H9 (cell line): ENCODE measurements at regions not wholly inside any gene's neighbourhood (a gene's known extent, or its start where the extent isn't known, plus 50 kb on each side); places are given as distances from the start of the nearest gene placed in this dataset.
A peak's percentile ranks its signal among the peaks of the same experiment; 100 is the strongest.

Source experiments
- DNase-seq: peaks from one replicate; pipeline ENCODE4 v3.0.0-alpha.2; 2017
- H2AFZ ChIP-seq: one replicate; pipeline ENCODE4 v1.6.1; 2013; ENCODE audit warnings: mild to moderate bottlenecking, low read length, control low read depth, moderate library complexity
- H2AK5ac ChIP-seq: 2 replicates; pipeline ENCODE4 v1.6.1; 2013; ENCODE audit warnings: low read length, control low read depth, mixed read lengths; ENCODE audit not compliant: insufficient read length
- H2BK120ac ChIP-seq: one replicate; pipeline ENCODE4 v1.6.1; 2013; ENCODE audit warnings: low read depth, mild to moderate bottlenecking, low read length, control low read depth, inconsistent platforms; ENCODE audit not compliant: poor library complexity, severe bottlenecking
- H2BK12ac ChIP-seq: 2 replicates; pipeline ENCODE4 v1.6.1; 2013; ENCODE audit warnings: low read length, control low read depth, mixed read lengths, low read depth; ENCODE audit not compliant: insufficient read length
- H2BK15ac ChIP-seq: 2 replicates; pipeline ENCODE4 v1.6.1; 2013; ENCODE audit warnings: low read depth, low read length, control low read depth
- H2BK20ac ChIP-seq: one replicate; pipeline ENCODE4 v1.6.1; 2013; ENCODE audit warnings: low read depth, mild to moderate bottlenecking, low read length, control low read depth, inconsistent platforms; ENCODE audit not compliant: poor library complexity, severe bottlenecking
- H2BK5ac ChIP-seq: 2 replicates; pipeline ENCODE4 v1.6.1; 2013; ENCODE audit warnings: low read length, control low read depth, mixed read lengths; ENCODE audit not compliant: insufficient read length
- H3K14ac ChIP-seq: 2 replicates; pipeline ENCODE4 v1.6.1; 2013; ENCODE audit warnings: low read length, control low read depth; ENCODE audit not compliant: insufficient read depth
- H3K18ac ChIP-seq: 2 replicates; pipeline ENCODE4 v1.6.1; 2013; ENCODE audit warnings: low read depth, mild to moderate bottlenecking, mixed read lengths, low read length, control low read depth; ENCODE audit not compliant: insufficient read length
- H3K23ac ChIP-seq: 2 replicates; pipeline ENCODE4 v1.6.1; 2013; ENCODE audit warnings: low read length, control low read depth, mixed read lengths, low read depth; ENCODE audit not compliant: insufficient read length
- H3K23me2 ChIP-seq: 2 replicates; pipeline ENCODE4 v1.6.1; 2013; ENCODE audit warnings: low read depth, mild to moderate bottlenecking, mixed read lengths, low read length, control low read depth; ENCODE audit not compliant: insufficient read length, poor library complexity, severe bottlenecking
- H3K27ac ChIP-seq: 2 replicates; pipeline ENCODE4 v1.5.1; 2013; ENCODE audit warnings: low read length, control low read depth, mixed read lengths, low read depth; ENCODE audit not compliant: insufficient read length
- H3K27me3 ChIP-seq: 2 replicates; pipeline ENCODE4 v1.6.1; 2013; ENCODE audit warnings: low read length, control low read depth, inconsistent platforms; ENCODE audit not compliant: insufficient read depth
- H3K4ac ChIP-seq: 2 replicates; pipeline ENCODE4 v1.6.1; 2013; ENCODE audit warnings: low read depth, mild to moderate bottlenecking, control low read depth, inconsistent platforms, low read length, moderate library complexity
- H3K4me1 ChIP-seq: 2 replicates; pipeline ENCODE4 v1.6.1; 2013; ENCODE audit warnings: low read length, control low read depth, inconsistent platforms; ENCODE audit not compliant: insufficient read depth
- H3K4me2 ChIP-seq: 2 replicates; pipeline ENCODE4 v1.6.1; 2013; ENCODE audit warnings: low read length, control low read depth, mixed read lengths; ENCODE audit not compliant: insufficient read length, insufficient read depth
- H3K56ac ChIP-seq: 2 replicates; pipeline ENCODE4 v1.6.1; 2013; ENCODE audit warnings: low read depth, mild to moderate bottlenecking, mixed read lengths, low read length, control low read depth; ENCODE audit not compliant: insufficient read length
- H3K79me1 ChIP-seq: 2 replicates; pipeline ENCODE4 v1.6.1; 2013; ENCODE audit warnings: low read depth, mild to moderate bottlenecking, moderate library complexity, low read length, control low read depth, inconsistent platforms; ENCODE audit not compliant: insufficient read depth, poor library complexity, severe bottlenecking
- H3K79me2 ChIP-seq: 2 replicates; pipeline ENCODE4 v1.6.1; 2013; ENCODE audit warnings: low read length, control low read depth, inconsistent platforms; ENCODE audit not compliant: insufficient read depth
- H3K9ac ChIP-seq: 2 replicates; pipeline ENCODE4 v1.6.1; 2013; ENCODE audit warnings: low read length, control low read depth, mixed read lengths; ENCODE audit not compliant: insufficient read length; ENCODE audit errors: extremely low read depth
- H3K9me3 ChIP-seq: one replicate; pipeline ENCODE4 v1.6.1; 2013; ENCODE audit warnings: low read depth, low read length, inconsistent platforms; ENCODE audit not compliant: control insufficient read depth
- H3T11ph ChIP-seq: one replicate; pipeline ENCODE4 v1.6.1; 2013; ENCODE audit warnings: mild to moderate bottlenecking, low read length, control low read depth, inconsistent platforms
- H4K20me1 ChIP-seq: one replicate; pipeline ENCODE4 v1.6.1; 2013; ENCODE audit not compliant: control insufficient read depth, insufficient read length, insufficient read depth
- H4K5ac ChIP-seq: 2 replicates; pipeline ENCODE4 v1.6.1; 2013; ENCODE audit warnings: low read depth, mild to moderate bottlenecking, mixed read lengths, low read length, control low read depth; ENCODE audit not compliant: insufficient read length
- H4K8ac ChIP-seq: replicated peaks from 2 replicates; pipeline ENCODE4 v1.6.1; 2013; ENCODE audit warnings: low read length, control low read depth, mixed read lengths, low read depth; ENCODE audit not compliant: insufficient read length
- H4K91ac ChIP-seq: 2 replicates; pipeline ENCODE4 v1.6.1; 2013; ENCODE audit warnings: low read depth, mild to moderate bottlenecking, moderate library complexity, mixed read lengths, low read length, control low read depth; ENCODE audit not compliant: insufficient read length
- H3K27ac Mint-ChIP-seq, 3 experiments: 2 replicates in 2 of 3; 3 replicates in 1 of 3; pipeline ENCODE4 v1.8.0; 2020 to 2021; ENCODE audit warnings: mixed read lengths in 3 of 3, mild to moderate bottlenecking in 1 of 3, moderate library complexity in 1 of 3
- H3K27me3 Mint-ChIP-seq: 2 replicates; pipeline ENCODE4 v1.8.0; 2021; ENCODE audit warnings: low read depth, mild to moderate bottlenecking, moderate library complexity, mixed read lengths
- H3K36me3 Mint-ChIP-seq, 3 experiments: 2 replicates in 2 of 3; 3 replicates in 1 of 3; pipeline ENCODE4 v1.8.0; 2020 to 2021; ENCODE audit warnings: low read depth in 3 of 3, mixed read lengths in 3 of 3; ENCODE audit not compliant: insufficient read depth in 1 of 3
- H3K4me1 Mint-ChIP-seq, 2 experiments: 2 replicates each; pipeline ENCODE4 v1.8.0; 2020; ENCODE audit warnings: mixed read lengths in 2 of 2
- H3K4me3 Mint-ChIP-seq, 2 experiments: 2 replicates in 1 of 2; 3 replicates in 1 of 2; pipeline ENCODE4 v1.8.0; 2020 to 2021; ENCODE audit warnings: mild to moderate bottlenecking in 2 of 2, mixed read lengths in 2 of 2, moderate library complexity in 1 of 2
- H3K9me3 Mint-ChIP-seq, 2 experiments: 2 replicates in 1 of 2; 3 replicates in 1 of 2; pipeline ENCODE4 v1.8.0; 2020; ENCODE audit warnings: mild to moderate bottlenecking in 2 of 2, mixed read lengths in 2 of 2, moderate library complexity in 1 of 2
- WGBS: extraction: QIAGEN DNeasy Blood & Tissue Kit; methylation state at CpG from one replicate; pipeline ENCODE4 v1.1.7; 2013; ENCODE audit warnings: missing lambda C conversion rate, low lambda C conversion rate, mixed read lengths; ENCODE audit not compliant: insufficient read length; ENCODE audit errors: extremely low coverage; 5-methylcytosine and 5-hydroxymethylcytosine counted together
- TF ChIP-seq, protein P1 (sequence below): fragments of 200-600 bp; sonication (generic); conservative IDR thresholded peaks from 3 replicates; pipeline ENCODE4 v1.8.0; 2021; ENCODE audit warnings: antibody characterized with exemption, mild to moderate bottlenecking

DNA sequence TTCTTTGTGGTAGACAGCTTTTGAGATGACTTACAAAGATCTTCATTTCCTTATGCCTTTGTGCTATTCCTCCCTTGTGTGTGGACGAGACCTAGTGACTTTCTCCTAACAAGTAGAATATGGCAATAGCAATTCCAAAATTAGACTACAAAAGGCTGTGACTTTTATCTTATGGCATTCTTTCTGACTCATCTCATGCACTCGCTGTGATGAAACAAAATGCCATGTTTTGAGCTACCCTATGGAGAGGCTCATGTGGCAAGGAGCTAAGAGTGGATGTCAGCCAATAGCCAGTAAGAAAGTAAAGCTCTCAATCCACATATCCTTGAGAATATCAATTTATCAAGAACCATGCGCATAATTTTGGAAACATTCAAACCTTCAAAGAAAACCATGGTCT lies 380.5 kb upstream of the SMC2 start:
- Histone ChIP-seq H4K20me1 (no peaks in the 10 kb centered on the region), H3K9ac (no peak overlapping the region), H3K4ac (no peak overlapping the region), H2BK12ac (no peak overlapping the region), H2BK120ac (no peak overlapping the region), H4K8ac (no peak overlapping the region), H3K27ac (no peak overlapping the region), H2BK15ac (no peak overlapping the region), H3K4me1 (no peaks in the 10 kb centered on the region; the same call in 1 of the 2 replicates), H3T11ph (no peak overlapping the region), H4K5ac (no peak overlapping the region), H2AFZ (no peak overlapping the region), H3K79me2 (no peaks in the 10 kb centered on the region), H2AK5ac (no peak overlapping the region), H3K18ac (no peak overlapping the region), H2BK20ac (no peak overlapping the region), H3K56ac (no peak overlapping the region), H4K91ac (no peak overlapping the region), H3K23ac (no peak overlapping the region), H3K79me1 (no peaks in the 10 kb centered on the region), H3K4me2 (no peak overlapping the region), H3K27me3 (no peaks in the 10 kb centered on the region), H2BK5ac (no peak overlapping the region), H3K14ac (no peak overlapping the region), H3K9me3 (no peaks in the 10 kb centered on the region), H3K23me2 (no peaks in the 10 kb centered on the region)
- Mint-ChIP-seq H3K36me3 (peaks cover 0 to 3% (median 0%) of the 10 kb centered on the region in 3 experiments; a peak in 3 of 7 replicates), H3K9me3 (peaks cover 3 to 11% of the 10 kb centered on the region in 2 experiments), H3K4me1 (peaks cover 14 to 15% of the 10 kb centered on the region in 2 experiments), H3K27me3 (no peaks in the 10 kb centered on the region), H3K27ac (peak overlapping the region in 1 of 3 experiments; percentile 52; a peak in 1 of 7 replicates), H3K4me3 (no peak overlapping the region)
- no peak for DNase-seq
- no CpG with 5 or more reads among the region's 3 CpGs for WGBS
- TF ChIP-seq, protein P1, sequence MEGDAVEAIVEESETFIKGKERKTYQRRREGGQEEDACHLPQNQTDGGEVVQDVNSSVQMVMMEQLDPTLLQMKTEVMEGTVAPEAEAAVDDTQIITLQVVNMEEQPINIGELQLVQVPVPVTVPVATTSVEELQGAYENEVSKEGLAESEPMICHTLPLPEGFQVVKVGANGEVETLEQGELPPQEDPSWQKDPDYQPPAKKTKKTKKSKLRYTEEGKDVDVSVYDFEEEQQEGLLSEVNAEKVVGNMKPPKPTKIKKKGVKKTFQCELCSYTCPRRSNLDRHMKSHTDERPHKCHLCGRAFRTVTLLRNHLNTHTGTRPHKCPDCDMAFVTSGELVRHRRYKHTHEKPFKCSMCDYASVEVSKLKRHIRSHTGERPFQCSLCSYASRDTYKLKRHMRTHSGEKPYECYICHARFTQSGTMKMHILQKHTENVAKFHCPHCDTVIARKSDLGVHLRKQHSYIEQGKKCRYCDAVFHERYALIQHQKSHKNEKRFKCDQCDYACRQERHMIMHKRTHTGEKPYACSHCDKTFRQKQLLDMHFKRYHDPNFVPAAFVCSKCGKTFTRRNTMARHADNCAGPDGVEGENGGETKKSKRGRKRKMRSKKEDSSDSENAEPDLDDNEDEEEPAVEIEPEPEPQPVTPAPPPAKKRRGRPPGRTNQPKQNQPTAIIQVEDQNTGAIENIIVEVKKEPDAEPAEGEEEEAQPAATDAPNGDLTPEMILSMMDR, result no peak
